ENCODE measurements at regions not wholly inside any gene's neighbourhood (a gene's known extent, or its start where the extent isn't known, plus 50 kb on each side); places are given as distances from the start of the nearest gene placed in this dataset.

- Mint-ChIP-seq H3K9me3 (peaks cover 6 to 7% of the 10 kb centered on the region in 2 donors), H3K27ac (no peak overlapping the region), H3K27me3 (ENCODE audit: low read depth) (no peaks in the 10 kb centered on the region), H3K36me3 (ENCODE audit: insufficient read depth in 2 of 2) (peaks cover 0 to 1% of the 10 kb centered on the region in 2 donors), H3K4me3 (no peak overlapping the region), H3K4me1 (ENCODE audit: low read depth) (no peaks in the 10 kb centered on the region)
- ATAC-seq (replicated peaks in 1 of 2) (no peak), DNase-seq (no peak)
Observed at GRCh38 chr13:90552702-90553101, 794.8 kb upstream of the MIR17HG start.

- H3K4me1 Mint-ChIP-seq (ENCODE audit: low read depth): no peaks in the 10 kb centered on the region
- no peak overlapping the region for H3K4me3 Mint-ChIP-seq
- DNase-seq (no peak), ATAC-seq (replicated peaks in 1 of 2) (no peak)
- H3K36me3 Mint-ChIP-seq (ENCODE audit: insufficient read depth in 2 of 2): peaks cover 0 to 1% of the 10 kb centered on the region in 2 donors
- H3K9me3 Mint-ChIP-seq: peaks cover 5 to 6% of the 10 kb centered on the region in 2 donors
- no peaks in the 10 kb centered on the region for H3K27me3 Mint-ChIP-seq (ENCODE audit: low read depth)
- H3K27ac Mint-ChIP-seq: no peak overlapping the region
Observed at GRCh38 chr13:90553159-90553558, 794.3 kb upstream of the MIR17HG start.

DNA sequence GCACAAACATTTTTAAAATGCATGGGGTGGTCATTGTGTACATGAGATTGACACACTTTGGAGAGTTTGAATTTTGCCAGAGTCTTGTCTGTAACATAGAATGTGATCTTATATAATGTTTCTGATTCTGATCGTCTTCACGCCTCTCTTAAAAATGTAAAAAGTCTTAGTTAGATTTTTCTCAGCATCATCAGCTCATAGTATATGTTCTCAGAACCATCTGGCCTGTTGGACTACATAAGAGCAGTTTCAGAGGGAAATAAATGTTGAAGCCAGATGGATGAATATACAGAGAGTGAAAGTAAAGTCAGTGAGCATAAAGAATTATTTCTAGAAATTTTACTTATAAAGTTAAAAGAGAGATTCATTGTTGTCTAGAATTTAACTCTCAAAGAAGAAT, 789.9 kb upstream of the MIR17HG start:
- Mint-ChIP-seq H3K27me3 (ENCODE audit: low read depth) (no peaks in the 10 kb centered on the region), H3K4me1 (ENCODE audit: low read depth) (no peaks in the 10 kb centered on the region), H3K36me3 (ENCODE audit: insufficient read depth in 2 of 2) (no peaks in the 10 kb centered on the region), H3K9me3 (peaks cover 9 to 10% of the 10 kb centered on the region in 2 donors), H3K4me3 (no peak overlapping the region), H3K27ac (peak overlapping the region; percentile 32)
- ATAC-seq (replicated peaks in 1 of 2) (no peak), DNase-seq (no peak)

DNA sequence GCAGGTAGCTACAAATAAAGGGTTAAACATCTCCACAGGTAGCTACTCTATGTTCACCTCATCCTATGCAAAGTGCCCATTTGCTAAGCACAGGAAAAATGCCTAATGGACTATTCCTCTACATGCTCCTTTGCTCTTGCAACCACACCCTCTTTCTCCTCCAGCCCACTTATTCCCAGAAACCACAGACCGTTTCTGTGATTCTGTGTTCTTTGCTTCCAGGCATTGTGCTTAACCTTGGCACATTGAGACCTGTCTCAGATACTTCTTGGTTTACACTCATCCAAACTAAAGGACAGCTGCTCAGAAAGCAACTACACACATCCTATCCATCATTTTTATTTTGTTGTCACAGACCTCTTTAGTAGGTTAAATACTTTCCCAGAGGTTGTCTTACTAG, 785.0 kb upstream of the MIR17HG start:
- ATAC-seq (replicated peaks in 1 of 2): no peak
- H3K4me3 Mint-ChIP-seq: no peak overlapping the region
- no peak for DNase-seq
- no peaks in the 10 kb centered on the region for H3K27me3 Mint-ChIP-seq (ENCODE audit: low read depth)
- peaks cover 12 to 15% of the 10 kb centered on the region in 2 donors for H3K9me3 Mint-ChIP-seq
- no peaks in the 10 kb centered on the region for H3K36me3 Mint-ChIP-seq (ENCODE audit: insufficient read depth in 2 of 2)
- H3K27ac Mint-ChIP-seq: no peak overlapping the region
- no peaks in the 10 kb centered on the region for H3K4me1 Mint-ChIP-seq (ENCODE audit: low read depth)

DNA sequence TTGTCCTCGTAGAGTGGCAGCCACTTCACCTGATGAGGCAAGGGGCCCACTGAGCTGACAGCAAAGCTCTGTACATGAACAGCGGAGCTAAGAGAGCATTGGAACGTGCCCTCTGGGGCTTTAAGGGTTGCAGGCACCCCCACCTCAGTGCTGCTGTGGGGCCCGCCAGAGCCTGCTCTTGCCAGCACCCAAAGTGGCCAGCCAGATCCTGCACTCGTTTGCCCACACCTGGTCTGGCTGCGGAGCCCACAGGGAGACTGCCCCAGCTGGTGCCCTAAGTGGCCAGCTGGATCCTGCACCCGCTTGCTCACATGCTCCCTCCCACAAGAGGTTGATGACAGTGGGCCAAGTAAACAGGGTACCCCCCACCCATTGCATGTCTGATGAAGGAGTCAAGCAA, 783.4 kb upstream of the MIR17HG start:
- DNase-seq (no peak), ATAC-seq (replicated peaks in 1 of 2) (no peak)
- Mint-ChIP-seq H3K36me3 (ENCODE audit: insufficient read depth in 2 of 2) (no peaks in the 10 kb centered on the region), H3K4me3 (no peak overlapping the region), H3K9me3 (peaks cover 10 to 14% of the 10 kb centered on the region in 2 donors), H3K27me3 (ENCODE audit: low read depth) (no peaks in the 10 kb centered on the region), H3K27ac (no peak overlapping the region), H3K4me1 (ENCODE audit: low read depth) (no peaks in the 10 kb centered on the region)

DNA sequence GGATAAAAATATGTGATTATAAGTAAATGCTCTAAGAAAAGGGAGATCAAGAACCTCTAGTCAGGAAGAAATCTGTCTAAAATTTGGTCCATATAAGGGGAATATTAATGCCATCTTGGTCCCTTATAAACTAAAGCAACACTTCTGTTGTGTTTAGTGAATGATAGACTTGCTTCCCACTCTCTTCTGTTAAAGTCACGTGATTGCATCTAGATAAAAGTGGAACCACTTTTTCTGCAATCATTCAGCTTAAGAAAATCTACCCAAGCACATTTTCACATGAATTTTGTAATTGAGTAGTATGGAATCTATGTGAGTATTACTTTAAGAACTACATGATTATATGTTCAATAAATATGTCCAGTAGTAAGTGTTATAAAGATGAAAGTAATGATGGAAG, 782.9 kb upstream of the MIR17HG start:
- Mint-ChIP-seq H3K27ac (no peak overlapping the region), H3K36me3 (ENCODE audit: insufficient read depth in 2 of 2) (no peaks in the 10 kb centered on the region), H3K9me3 (peaks cover 10 to 14% of the 10 kb centered on the region in 2 donors), H3K27me3 (ENCODE audit: low read depth) (no peaks in the 10 kb centered on the region), H3K4me3 (no peak overlapping the region), H3K4me1 (ENCODE audit: low read depth) (no peaks in the 10 kb centered on the region)
- no peak for DNase-seq
- no peak for ATAC-seq (replicated peaks in 1 of 2)

GRCh38 chr13:90565985-90566713, 781.3 kb upstream of the MIR17HG start:
- Mint-ChIP-seq H3K27me3 (ENCODE audit: low read depth) (no peaks in the 10 kb centered on the region), H3K4me1 (ENCODE audit: low read depth) (no peaks in the 10 kb centered on the region), H3K27ac (no peak overlapping the region), H3K9me3 (peaks cover 10 to 11% of the 10 kb centered on the region in 2 donors), H3K36me3 (ENCODE audit: insufficient read depth in 2 of 2) (no peaks in the 10 kb centered on the region), H3K4me3 (no peak overlapping the region)
- ATAC-seq (replicated peaks in 1 of 2) (no peak), DNase-seq (no peak)

- ATAC-seq (replicated peaks in 1 of 2): no peak
- no peak overlapping the region for H3K27ac Mint-ChIP-seq
- H3K9me3 Mint-ChIP-seq: peaks cover 8 to 9% of the 10 kb centered on the region in 2 donors
- no peak for DNase-seq
- no peaks in the 10 kb centered on the region for H3K36me3 Mint-ChIP-seq (ENCODE audit: insufficient read depth in 2 of 2)
- no peaks in the 10 kb centered on the region for H3K27me3 Mint-ChIP-seq (ENCODE audit: low read depth)
- H3K4me1 Mint-ChIP-seq (ENCODE audit: low read depth): no peaks in the 10 kb centered on the region
- no peak overlapping the region for H3K4me3 Mint-ChIP-seq
Observed at GRCh38 chr13:90568165-90568564, 779.3 kb upstream of the MIR17HG start.

- no peak for ATAC-seq (replicated peaks in 1 of 2)
- Mint-ChIP-seq H3K9me3 (peaks cover 4 to 8% of the 10 kb centered on the region in 2 donors), H3K4me1 (ENCODE audit: low read depth) (no peaks in the 10 kb centered on the region), H3K4me3 (no peak overlapping the region), H3K27me3 (ENCODE audit: low read depth) (no peaks in the 10 kb centered on the region), H3K36me3 (ENCODE audit: insufficient read depth in 2 of 2) (no peaks in the 10 kb centered on the region), H3K27ac (no peak overlapping the region)
- no peak for DNase-seq
Observed at GRCh38 chr13:90576067-90576466, 771.4 kb upstream of the MIR17HG start.

DNA sequence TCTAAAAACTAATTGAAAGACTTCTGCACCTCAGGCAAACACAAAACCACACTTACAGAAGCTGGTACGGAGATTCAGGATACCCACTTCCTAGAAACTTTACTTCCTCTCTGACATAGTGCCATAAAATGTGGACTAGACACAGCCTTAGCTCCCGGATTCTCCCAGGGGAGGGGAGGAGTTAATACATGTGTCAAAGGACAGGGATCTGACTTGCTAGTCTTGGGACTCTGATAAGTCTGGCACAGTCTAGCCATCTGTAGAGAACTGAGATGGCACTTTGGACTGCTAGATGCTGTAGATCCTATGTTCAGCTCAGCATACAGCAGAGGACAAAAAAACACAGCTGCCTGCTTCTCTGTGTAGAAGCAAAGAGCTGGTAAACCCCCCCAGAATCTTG, 769.8 kb upstream of the MIR17HG start:
- Mint-ChIP-seq H3K27ac (peak overlapping the region; percentile 60), H3K9me3 (peaks cover 2 to 6% of the 10 kb centered on the region in 2 donors), H3K4me3 (no peak overlapping the region), H3K4me1 (ENCODE audit: low read depth) (no peaks in the 10 kb centered on the region), H3K27me3 (ENCODE audit: low read depth) (no peaks in the 10 kb centered on the region), H3K36me3 (ENCODE audit: insufficient read depth in 2 of 2) (no peaks in the 10 kb centered on the region)
- DNase-seq (no peak), ATAC-seq (replicated peaks in 1 of 2) (no peak)

GRCh38 chr13:90585392-90585791, 762.1 kb upstream of the MIR17HG start:
- no peaks in the 10 kb centered on the region for H3K4me1 Mint-ChIP-seq (ENCODE audit: low read depth)
- no peak overlapping the region for H3K4me3 Mint-ChIP-seq
- H3K27ac Mint-ChIP-seq: no peak overlapping the region
- DNase-seq (no peak), ATAC-seq (replicated peaks in 1 of 2) (no peak)
- no peaks in the 10 kb centered on the region for H3K27me3 Mint-ChIP-seq (ENCODE audit: low read depth)
- peaks cover 3 to 5% of the 10 kb centered on the region in 2 donors for H3K9me3 Mint-ChIP-seq
- peaks cover 0 to 1% of the 10 kb centered on the region in 2 donors for H3K36me3 Mint-ChIP-seq (ENCODE audit: insufficient read depth in 2 of 2)

GRCh38 chr13:90591260-90591926, 756.1 kb upstream of the MIR17HG start:
- H3K27ac Mint-ChIP-seq: peak overlapping the region; percentile 35
- DNase-seq: no peak

GRCh38 chr13:90591927-90592268, 755.6 kb upstream of the MIR17HG start:
- Mint-ChIP-seq H3K4me3 (no peak overlapping the region), H3K27me3 (ENCODE audit: low read depth) (no peaks in the 10 kb centered on the region), H3K9me3 (peaks cover 2 to 6% of the 10 kb centered on the region in 2 donors), H3K4me1 (ENCODE audit: low read depth) (no peaks in the 10 kb centered on the region), H3K27ac (peak overlapping the region; percentile 35), H3K36me3 (ENCODE audit: insufficient read depth in 2 of 2) (peaks cover 1 to 2% of the 10 kb centered on the region in 2 donors)
- DNase-seq: no peak
- no peak for ATAC-seq (replicated peaks in 1 of 2)

More at GRCh38 chr13:90591260-90591926, 756.1 kb upstream of the MIR17HG start:
- Mint-ChIP-seq H3K9me3 (peaks cover 2 to 6% of the 10 kb centered on the region in 2 donors), H3K27me3 (ENCODE audit: low read depth) (no peaks in the 10 kb centered on the region), H3K4me1 (ENCODE audit: low read depth) (no peaks in the 10 kb centered on the region), H3K36me3 (ENCODE audit: insufficient read depth in 2 of 2) (peaks cover 1 to 2% of the 10 kb centered on the region in 2 donors), H3K4me3 (no peak overlapping the region)
- ATAC-seq (replicated peaks in 1 of 2): no peak
